ENCODE measurements at regions not wholly inside any gene's neighbourhood (a gene's known extent, or its start where the extent isn't known, plus 50 kb on each side); places are given as distances from the start of the nearest gene placed in this dataset.

- TF ChIP-seq CTCF (IDR thresholded peaks at IDR 0.05; ENCODE audit: control extremely low read depth, extremely low read depth): no peak
- no peak for ATAC-seq (ENCODE audit: insufficient read depth, low FRiP score)
- no peaks in the 10 kb centered on the region for H3K9me3 ChIP-seq (ENCODE audit: control insufficient read depth in 4 of 4, insufficient read depth in 3 of 4, low read length in 3 of 4)
- no peak overlapping the region for H3K27ac ChIP-seq (ENCODE audit: low read depth in 1 of 2, low read length in 1 of 2)
- WGBS, 2 donors: 71 to 87% methylated on average over 2 of the region's 2 CpGs
- no peaks in the 10 kb centered on the region for H3K4me1 ChIP-seq (ENCODE audit: control insufficient read depth in 5 of 5, insufficient read depth in 5 of 5, low read length in 5 of 5)
- no peak overlapping the region for H3K4me3 ChIP-seq
- H3K9ac ChIP-seq (ENCODE audit: insufficient read depth in 1 of 2, low read length in 2 of 2): no peak overlapping the region
- H3K27me3 ChIP-seq (ENCODE audit: control insufficient read depth in 3 of 3, insufficient read depth in 3 of 3, low read length in 2 of 3): no peaks in the 10 kb centered on the region
- H3K36me3 ChIP-seq (ENCODE audit: control insufficient read depth in 4 of 4, insufficient read depth in 4 of 4, low read length in 4 of 4): no peaks in the 10 kb centered on the region
- no peak for DNase-seq
These were observed 478.8 kb downstream of the EPHA3 start for GRCh38 chr3:89586256-89586655.

GRCh38 chr3:89586676-89587075 is 479.3 kb downstream of the EPHA3 start:
- DNase-seq (no peak), ATAC-seq (ENCODE audit: insufficient read depth, low FRiP score) (no peak)
- H3K4me1 ChIP-seq (ENCODE audit: control insufficient read depth in 5 of 5, insufficient read depth in 5 of 5, low read length in 5 of 5): no peaks in the 10 kb centered on the region
- H3K36me3 ChIP-seq (ENCODE audit: control insufficient read depth in 4 of 4, insufficient read depth in 4 of 4, low read length in 4 of 4): no peaks in the 10 kb centered on the region
- no peak overlapping the region for H3K4me3 ChIP-seq
- H3K9me3 ChIP-seq (ENCODE audit: control insufficient read depth in 4 of 4, insufficient read depth in 3 of 4, low read length in 3 of 4): no peaks in the 10 kb centered on the region
- 93 to 94% methylated on average over 1 of the region's 1 CpG for WGBS, 2 donors
- no peak for TF ChIP-seq CTCF (IDR thresholded peaks at IDR 0.05; ENCODE audit: control extremely low read depth, extremely low read depth)
- H3K27me3 ChIP-seq (ENCODE audit: control insufficient read depth in 3 of 3, insufficient read depth in 3 of 3, low read length in 2 of 3): no peaks in the 10 kb centered on the region
- no peak overlapping the region for H3K27ac ChIP-seq (ENCODE audit: low read depth in 1 of 2, low read length in 1 of 2)
- no peak overlapping the region for H3K9ac ChIP-seq (ENCODE audit: insufficient read depth in 1 of 2, low read length in 2 of 2)

- no peaks in the 10 kb centered on the region for H3K4me1 ChIP-seq (ENCODE audit: control insufficient read depth in 5 of 5, insufficient read depth in 5 of 5, low read length in 5 of 5)
- no peak overlapping the region for H3K27ac ChIP-seq (ENCODE audit: low read depth in 1 of 2, low read length in 1 of 2)
- no peak for TF ChIP-seq CTCF (IDR thresholded peaks at IDR 0.05; ENCODE audit: control extremely low read depth, extremely low read depth)
- no peaks in the 10 kb centered on the region for H3K36me3 ChIP-seq (ENCODE audit: control insufficient read depth in 4 of 4, insufficient read depth in 4 of 4, low read length in 4 of 4)
- H3K9me3 ChIP-seq (ENCODE audit: control insufficient read depth in 4 of 4, insufficient read depth in 3 of 4, low read length in 3 of 4): no peaks in the 10 kb centered on the region
- ATAC-seq (ENCODE audit: insufficient read depth, low FRiP score) (no peak), DNase-seq (no peak)
- no peak overlapping the region for H3K4me3 ChIP-seq
- H3K9ac ChIP-seq (ENCODE audit: insufficient read depth in 1 of 2, low read length in 2 of 2): no peak overlapping the region
- H3K27me3 ChIP-seq (ENCODE audit: control insufficient read depth in 3 of 3, insufficient read depth in 3 of 3, low read length in 2 of 3): no peaks in the 10 kb centered on the region
- WGBS, 2 donors: 72 to 83% methylated on average over 1 of the region's 1 CpG
These were observed 498.7 kb downstream of the EPHA3 start for GRCh38 chr3:89606151-89606550.

- Histone ChIP-seq H3K27ac (ENCODE audit: low read depth in 1 of 2, low read length in 1 of 2) (no peak overlapping the region), H3K9ac (ENCODE audit: insufficient read depth in 1 of 2, low read length in 2 of 2) (no peak overlapping the region), H3K4me1 (ENCODE audit: control insufficient read depth in 5 of 5, insufficient read depth in 5 of 5, low read length in 5 of 5) (no peaks in the 10 kb centered on the region), H3K27me3 (ENCODE audit: control insufficient read depth in 3 of 3, insufficient read depth in 3 of 3, low read length in 2 of 3) (no peaks in the 10 kb centered on the region), H3K9me3 (ENCODE audit: control insufficient read depth in 4 of 4, insufficient read depth in 3 of 4, low read length in 3 of 4) (no peaks in the 10 kb centered on the region), H3K36me3 (ENCODE audit: control insufficient read depth in 4 of 4, insufficient read depth in 4 of 4, low read length in 4 of 4) (no peaks in the 10 kb centered on the region), H3K4me3 (no peak overlapping the region)
- 80 to 98% methylated on average over 1 of the region's 1 CpG for WGBS, 2 donors
- DNase-seq: no peak
- no peak for TF ChIP-seq CTCF (IDR thresholded peaks at IDR 0.05; ENCODE audit: control extremely low read depth, extremely low read depth)
- ATAC-seq (ENCODE audit: insufficient read depth, low FRiP score): no peak
These were observed 504.6 kb downstream of the EPHA3 start for GRCh38 chr3:89612027-89612426.
